ENCODE measurements at regions not wholly inside any gene's neighbourhood (a gene's known extent, or its start where the extent isn't known, plus 50 kb on each side); places are given as distances from the start of the nearest gene placed in this dataset.

DNA sequence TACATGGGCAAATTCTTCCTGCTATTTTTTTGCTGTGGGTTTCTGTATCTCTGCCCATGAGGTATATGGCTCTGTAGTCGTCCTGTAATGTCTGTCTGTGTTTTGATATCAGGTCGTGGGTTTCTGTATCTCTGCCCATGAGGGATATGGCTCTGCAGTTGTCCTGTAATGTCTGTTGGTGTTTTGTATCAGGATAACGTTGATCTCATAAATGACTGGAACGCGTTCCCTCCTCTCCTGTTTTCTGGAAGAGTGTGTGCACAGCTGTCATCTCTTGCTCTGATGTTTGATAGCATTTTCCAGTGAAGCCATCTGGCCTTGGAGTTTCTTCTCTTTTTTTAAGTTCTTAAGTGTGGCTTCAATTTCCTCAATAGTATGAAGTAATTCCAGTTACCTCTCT is 57.2 kb downstream of the SOX1 start:
- Mint-ChIP-seq H3K27me3 (no peaks in the 10 kb centered on the region), H3K27ac (no peak overlapping the region), H3K4me3 (no peak overlapping the region), H3K4me1 (no peaks in the 10 kb centered on the region), H3K36me3 (ENCODE audit: low read depth) (no peaks in the 10 kb centered on the region), H3K9me3 (no peaks in the 10 kb centered on the region)
- no peak for DNase-seq
- intact Hi-C loops (cut with micrococcal nuclease) = no loop called here

DNA sequence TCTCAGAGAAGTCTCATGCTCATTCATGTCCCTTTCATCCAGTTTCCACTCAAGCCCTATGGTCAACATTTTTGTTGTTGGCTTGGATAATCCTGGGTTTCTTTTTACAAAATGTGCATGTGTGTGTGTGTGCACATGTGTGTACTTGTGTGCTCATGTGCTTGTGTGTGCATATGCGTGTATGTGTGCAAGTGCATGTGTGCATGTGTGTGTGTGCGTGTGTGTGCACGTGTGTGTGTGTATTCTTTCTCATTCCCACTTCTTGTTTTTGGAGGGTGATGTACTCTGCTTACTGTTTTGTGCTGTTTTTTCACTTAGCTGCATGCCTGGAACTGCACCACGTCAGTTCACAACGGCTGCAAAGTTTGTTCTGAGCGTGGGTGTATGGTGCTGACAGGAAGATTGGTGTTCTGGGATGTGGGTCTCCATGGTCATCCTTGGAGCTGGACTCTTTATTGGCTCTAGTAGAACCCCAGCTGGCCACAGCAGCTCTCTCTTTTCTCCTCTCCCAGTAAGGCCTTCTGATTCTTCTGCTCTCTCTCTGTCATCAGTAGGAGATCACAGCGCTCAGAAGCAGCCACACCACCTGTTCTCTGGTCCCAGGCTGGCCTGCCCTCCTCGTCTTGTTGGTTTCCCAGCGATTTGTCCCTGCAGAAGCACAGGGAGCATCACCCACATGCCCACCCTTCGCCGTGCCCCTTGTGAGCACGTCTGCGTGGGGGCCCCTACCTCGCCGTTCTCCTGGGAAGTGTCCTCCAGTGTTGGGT is 60.8 kb downstream of the SOX1 start:
- Mint-ChIP-seq H3K4me1 (no peaks in the 10 kb centered on the region), H3K36me3 (ENCODE audit: low read depth) (no peaks in the 10 kb centered on the region), H3K27me3 (no peaks in the 10 kb centered on the region), H3K4me3 (no peak overlapping the region), H3K27ac (no peak overlapping the region), H3K9me3 (no peaks in the 10 kb centered on the region)
- no peak for DNase-seq
- intact Hi-C loops (cut with micrococcal nuclease) = no loop called here

DNA sequence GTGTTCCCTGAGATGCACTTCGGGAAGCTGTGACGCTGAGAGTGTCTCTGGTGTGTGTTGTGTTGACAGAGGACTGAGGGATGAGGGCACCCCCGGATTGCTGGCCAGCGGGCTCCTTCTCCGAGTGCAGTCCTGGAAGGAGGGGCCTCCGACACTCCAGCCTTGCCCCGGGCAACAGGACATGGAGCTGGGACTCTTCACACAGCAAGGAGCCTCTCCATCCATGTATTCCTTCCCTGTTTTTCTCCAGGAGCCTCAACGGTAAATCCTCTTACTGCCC is 61.3 kb downstream of the SOX1 start:
- no peaks in the 10 kb centered on the region for H3K9me3 Mint-ChIP-seq
- intact Hi-C loops (cut with micrococcal nuclease) = no loop called here
- no peaks in the 10 kb centered on the region for H3K36me3 Mint-ChIP-seq (ENCODE audit: low read depth)
- no peak for DNase-seq
- no peak overlapping the region for H3K27ac Mint-ChIP-seq
- no peak overlapping the region for H3K4me3 Mint-ChIP-seq
- H3K4me1 Mint-ChIP-seq = no peaks in the 10 kb centered on the region
- H3K27me3 Mint-ChIP-seq = no peaks in the 10 kb centered on the region

GRCh38 chr13:112130418-112130817 is 63.5 kb downstream of the SOX1 start:
- no peak for DNase-seq
- Mint-ChIP-seq H3K27me3 (no peaks in the 10 kb centered on the region), H3K9me3 (no peaks in the 10 kb centered on the region)

DNA sequence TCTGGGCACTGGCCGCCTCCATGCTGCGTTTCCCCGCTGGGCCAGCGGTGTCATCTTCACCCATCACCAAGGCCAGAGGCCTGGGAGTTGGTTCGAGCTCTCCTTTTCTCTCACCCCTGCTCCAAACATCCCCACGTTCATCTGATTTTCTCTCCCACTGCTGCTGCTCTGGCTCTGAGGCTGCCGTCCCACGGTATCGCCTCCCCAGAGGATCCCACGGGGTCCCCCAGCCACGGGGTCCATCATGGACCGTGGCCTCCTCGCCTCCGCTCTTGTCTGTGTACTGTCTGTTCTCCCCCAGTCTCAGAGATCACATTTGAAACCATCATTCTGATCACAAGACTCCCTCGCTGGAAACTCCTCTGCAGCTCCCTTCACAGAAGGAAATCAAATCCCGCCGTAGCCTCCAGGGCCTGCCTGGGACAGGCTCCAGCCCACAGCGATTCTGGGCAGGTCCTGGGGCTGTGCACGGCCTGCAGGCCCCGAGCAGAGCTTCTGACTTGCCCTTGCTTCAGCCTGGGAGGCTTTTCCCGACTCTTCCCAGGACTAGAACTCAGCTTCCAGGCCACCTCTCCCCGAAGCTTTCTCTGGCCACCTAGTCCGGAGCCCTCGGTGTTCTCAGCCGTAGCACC is 64.2 kb downstream of the SOX1 start:
- no peak for DNase-seq
- H3K27ac Mint-ChIP-seq = no peak overlapping the region
- intact Hi-C loops (cut with micrococcal nuclease) = no loop called here
- H3K4me3 Mint-ChIP-seq = no peak overlapping the region
- H3K9me3 Mint-ChIP-seq = no peaks in the 10 kb centered on the region
- no peaks in the 10 kb centered on the region for H3K27me3 Mint-ChIP-seq
- no peaks in the 10 kb centered on the region for H3K36me3 Mint-ChIP-seq (ENCODE audit: low read depth)
- no peaks in the 10 kb centered on the region for H3K4me1 Mint-ChIP-seq

More at GRCh38 chr13:112130418-112130817, 63.5 kb downstream of the SOX1 start:
- Mint-ChIP-seq H3K36me3 (ENCODE audit: low read depth) (no peaks in the 10 kb centered on the region), H3K27ac (no peak overlapping the region), H3K4me3 (no peak overlapping the region), H3K4me1 (no peaks in the 10 kb centered on the region)
- intact Hi-C loops (cut with micrococcal nuclease) = no loop called here

DNA sequence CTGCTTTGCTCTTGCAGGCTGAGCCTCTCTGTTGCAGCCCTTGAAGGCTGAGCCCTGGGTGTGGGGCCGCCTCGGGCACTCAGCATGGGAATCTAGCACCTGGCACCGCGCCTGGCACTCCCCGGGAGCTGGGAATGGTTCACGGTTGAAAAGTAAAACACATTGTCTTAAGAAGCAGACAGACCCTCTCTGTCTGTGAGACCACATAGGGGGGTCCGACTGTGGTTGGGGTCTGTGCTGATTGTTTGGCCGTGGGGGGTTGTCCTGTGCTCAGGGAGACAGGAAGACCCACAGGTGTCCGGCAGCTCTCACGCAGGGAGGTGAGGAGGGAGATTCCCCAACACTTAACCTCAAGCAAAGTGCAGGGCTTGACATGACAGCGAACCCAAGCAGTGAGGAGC is 64.8 kb downstream of the SOX1 start:
- H3K9me3 Mint-ChIP-seq = no peaks in the 10 kb centered on the region
- DNase-seq = no peak
- no peak overlapping the region for H3K27ac Mint-ChIP-seq
- H3K4me3 Mint-ChIP-seq = no peak overlapping the region
- H3K4me1 Mint-ChIP-seq = no peaks in the 10 kb centered on the region
- H3K27me3 Mint-ChIP-seq = no peaks in the 10 kb centered on the region
- no peaks in the 10 kb centered on the region for H3K36me3 Mint-ChIP-seq (ENCODE audit: low read depth)
- intact Hi-C loops (cut with micrococcal nuclease) = no loop called here

- intact Hi-C loops (cut with micrococcal nuclease) = no loop called here
- no peaks in the 10 kb centered on the region for H3K4me1 Mint-ChIP-seq
- H3K36me3 Mint-ChIP-seq (ENCODE audit: low read depth) = no peaks in the 10 kb centered on the region
- H3K4me3 Mint-ChIP-seq = no peak overlapping the region
- no peak for DNase-seq
- H3K27me3 Mint-ChIP-seq = no peaks in the 10 kb centered on the region
- no peak overlapping the region for H3K27ac Mint-ChIP-seq
- H3K9me3 Mint-ChIP-seq = no peaks in the 10 kb centered on the region
Measured at GRCh38 chr13:112132142-112132541, 65.2 kb downstream of the SOX1 start.

DNA sequence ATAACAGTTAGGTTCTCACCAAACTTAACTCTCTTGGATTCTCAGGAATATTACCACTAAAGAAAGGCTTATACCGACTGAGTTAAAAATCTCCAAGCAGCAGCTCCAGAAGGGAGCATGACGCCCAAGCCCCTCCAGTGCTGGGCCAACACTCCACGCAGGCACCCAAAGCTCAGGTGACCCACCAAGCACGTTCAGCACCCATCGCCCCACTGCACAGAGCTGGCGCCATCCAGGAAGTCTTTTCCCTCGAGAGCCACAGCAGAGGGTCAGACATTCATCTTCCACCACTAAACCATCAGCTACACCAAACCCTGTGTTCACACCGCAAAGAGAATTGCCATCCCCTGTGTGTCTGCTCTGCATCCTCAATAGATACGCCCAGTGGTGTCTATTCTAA is 65.7 kb downstream of the SOX1 start:
- Mint-ChIP-seq H3K4me1 (no peaks in the 10 kb centered on the region), H3K36me3 (ENCODE audit: low read depth) (no peaks in the 10 kb centered on the region), H3K9me3 (no peaks in the 10 kb centered on the region), H3K4me3 (no peak overlapping the region), H3K27me3 (no peaks in the 10 kb centered on the region), H3K27ac (no peak overlapping the region)
- no peak for DNase-seq
- intact Hi-C loops (cut with micrococcal nuclease) = no loop called here

- Mint-ChIP-seq H3K9me3 (no peaks in the 10 kb centered on the region), H3K27me3 (no peaks in the 10 kb centered on the region), H3K4me1 (no peaks in the 10 kb centered on the region), H3K4me3 (no peak overlapping the region), H3K27ac (no peak overlapping the region), H3K36me3 (ENCODE audit: low read depth) (no peaks in the 10 kb centered on the region)
- DNase-seq = no peak
- intact Hi-C loops (cut with micrococcal nuclease) = no loop called here
Measured at GRCh38 chr13:112133499-112134390, 66.8 kb downstream of the SOX1 start.

- Mint-ChIP-seq H3K27ac (no peak overlapping the region), H3K27me3 (no peaks in the 10 kb centered on the region), H3K4me3 (no peak overlapping the region), H3K9me3 (no peaks in the 10 kb centered on the region), H3K4me1 (no peaks in the 10 kb centered on the region), H3K36me3 (ENCODE audit: low read depth) (no peaks in the 10 kb centered on the region)
- intact Hi-C loops (cut with micrococcal nuclease) = no loop called here
- no peak for DNase-seq
Measured at GRCh38 chr13:112134391-112135075, 67.6 kb downstream of the SOX1 start.

- Mint-ChIP-seq H3K36me3 (ENCODE audit: low read depth) (no peaks in the 10 kb centered on the region), H3K9me3 (no peaks in the 10 kb centered on the region), H3K4me3 (no peak overlapping the region), H3K27me3 (no peaks in the 10 kb centered on the region), H3K4me1 (no peaks in the 10 kb centered on the region), H3K27ac (no peak overlapping the region)
- DNase-seq = no peak
- intact Hi-C loops (cut with micrococcal nuclease) = no loop called here
Measured at GRCh38 chr13:112136095-112136494, 69.1 kb downstream of the SOX1 start.

DNA sequence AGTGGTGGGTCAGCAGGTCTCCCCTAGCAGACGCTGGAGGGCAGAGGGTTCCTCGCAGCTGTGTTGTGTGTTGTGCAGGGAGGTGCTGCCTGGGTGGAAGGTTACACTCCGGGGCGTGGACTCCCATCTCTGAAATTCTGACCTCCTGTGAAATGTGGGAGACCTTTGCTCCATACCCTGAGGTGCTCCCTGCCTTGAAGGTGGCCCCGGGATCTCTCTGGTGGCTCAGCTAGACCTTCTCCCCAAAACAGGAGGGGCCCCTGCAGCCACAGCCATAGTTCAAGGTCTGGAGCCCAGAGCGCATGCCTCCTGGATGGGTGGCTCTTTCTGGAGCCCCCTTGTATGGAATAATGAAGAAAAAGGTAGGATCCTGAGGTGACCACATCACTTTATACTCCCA is 70.2 kb downstream of the SOX1 start:
- Mint-ChIP-seq H3K27me3 (no peaks in the 10 kb centered on the region), H3K4me3 (no peak overlapping the region), H3K36me3 (ENCODE audit: low read depth) (no peaks in the 10 kb centered on the region), H3K9me3 (no peaks in the 10 kb centered on the region), H3K4me1 (no peaks in the 10 kb centered on the region), H3K27ac (no peak overlapping the region)
- intact Hi-C loops (cut with micrococcal nuclease) = no loop called here
- DNase-seq = no peak

DNA sequence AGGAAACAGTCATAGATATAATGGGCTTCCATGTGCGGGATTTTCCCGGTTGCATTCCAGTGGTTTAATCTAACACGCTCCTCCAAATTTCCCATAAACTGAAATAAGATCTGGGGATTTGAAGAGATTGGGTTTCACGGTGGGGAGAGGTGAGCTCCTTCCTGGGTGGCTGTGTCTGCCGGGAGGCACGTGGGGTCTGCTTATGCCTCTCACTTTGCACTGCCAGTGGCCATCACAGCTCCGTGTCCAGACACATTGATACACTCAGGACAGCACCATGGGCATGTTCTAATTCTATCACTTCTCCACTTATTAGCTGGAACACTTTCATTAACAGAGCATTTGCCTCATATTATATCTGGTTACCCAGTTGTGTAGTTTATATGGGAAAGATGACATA is 73.4 kb downstream of the SOX1 start:
- Mint-ChIP-seq H3K36me3 (ENCODE audit: low read depth) (no peaks in the 10 kb centered on the region), H3K27me3 (no peaks in the 10 kb centered on the region), H3K4me1 (no peaks in the 10 kb centered on the region), H3K9me3 (no peaks in the 10 kb centered on the region), H3K27ac (no peak overlapping the region), H3K4me3 (no peak overlapping the region)
- intact Hi-C loops (cut with micrococcal nuclease) = no loop called here
- DNase-seq = no peak
